ENCODE measurements at regions not wholly inside any gene's neighbourhood (a gene's known extent, or its start where the extent isn't known, plus 50 kb on each side); places are given as distances from the start of the nearest gene placed in this dataset.

DNA sequence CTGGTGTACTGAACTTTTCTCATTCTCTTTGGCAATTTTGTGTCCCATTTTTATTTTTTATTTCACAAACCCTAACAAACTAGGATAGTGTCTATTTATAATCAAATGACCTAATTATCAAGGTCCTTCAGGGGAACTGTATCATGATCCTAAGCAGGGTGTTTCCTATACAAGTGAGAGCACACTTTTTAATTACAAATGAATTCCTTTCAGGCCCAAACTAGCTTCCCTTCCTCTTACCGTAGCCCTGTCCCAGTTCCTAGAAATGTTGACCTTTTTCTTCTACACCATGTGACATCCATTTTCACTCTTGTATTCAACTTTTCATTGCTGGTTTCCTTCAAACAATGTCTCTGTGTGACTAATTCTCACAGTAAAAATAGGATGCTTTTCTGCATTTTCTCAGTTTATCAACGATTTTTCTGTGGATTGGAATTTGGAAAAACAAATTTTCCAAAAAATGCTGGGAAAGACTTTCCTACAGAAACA lies 411.4 kb downstream of the CCDC91 start:
- H3K4me3 ChIP-seq (ENCODE audit: low read depth, low read length): no peak overlapping the region
- TF ChIP-seq, protein P1, sequence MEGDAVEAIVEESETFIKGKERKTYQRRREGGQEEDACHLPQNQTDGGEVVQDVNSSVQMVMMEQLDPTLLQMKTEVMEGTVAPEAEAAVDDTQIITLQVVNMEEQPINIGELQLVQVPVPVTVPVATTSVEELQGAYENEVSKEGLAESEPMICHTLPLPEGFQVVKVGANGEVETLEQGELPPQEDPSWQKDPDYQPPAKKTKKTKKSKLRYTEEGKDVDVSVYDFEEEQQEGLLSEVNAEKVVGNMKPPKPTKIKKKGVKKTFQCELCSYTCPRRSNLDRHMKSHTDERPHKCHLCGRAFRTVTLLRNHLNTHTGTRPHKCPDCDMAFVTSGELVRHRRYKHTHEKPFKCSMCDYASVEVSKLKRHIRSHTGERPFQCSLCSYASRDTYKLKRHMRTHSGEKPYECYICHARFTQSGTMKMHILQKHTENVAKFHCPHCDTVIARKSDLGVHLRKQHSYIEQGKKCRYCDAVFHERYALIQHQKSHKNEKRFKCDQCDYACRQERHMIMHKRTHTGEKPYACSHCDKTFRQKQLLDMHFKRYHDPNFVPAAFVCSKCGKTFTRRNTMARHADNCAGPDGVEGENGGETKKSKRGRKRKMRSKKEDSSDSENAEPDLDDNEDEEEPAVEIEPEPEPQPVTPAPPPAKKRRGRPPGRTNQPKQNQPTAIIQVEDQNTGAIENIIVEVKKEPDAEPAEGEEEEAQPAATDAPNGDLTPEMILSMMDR (IDR thresholded peaks at IDR 0.05; ENCODE audit: low read depth, low read length): no peak
- no peak for DNase-seq (ENCODE audit: low read depth, low spot score)
- in situ Hi-C loops (cut with HindIII; ENCODE audit: low sequenced_read_pairs): no loop called here

DNA sequence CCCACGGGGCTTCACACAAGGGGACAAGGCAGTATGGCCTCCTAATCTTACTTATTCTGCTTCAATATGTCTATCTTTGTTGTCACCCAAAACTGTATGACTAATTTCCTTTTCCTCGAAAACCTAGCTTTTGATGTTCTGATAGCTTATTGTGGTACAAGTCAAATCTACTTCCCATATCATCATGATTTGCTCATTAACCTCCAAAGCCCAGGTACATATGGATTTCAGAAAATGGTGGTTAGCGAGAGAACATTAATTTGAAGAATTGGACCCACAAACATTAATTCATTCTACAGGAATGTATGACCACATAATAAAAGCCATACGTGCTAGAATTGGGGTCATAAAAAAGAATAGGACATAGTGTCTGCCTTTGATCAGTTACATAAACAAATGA lies 412.5 kb downstream of the CCDC91 start:
- in situ Hi-C loops (cut with HindIII; ENCODE audit: low sequenced_read_pairs): no loop called here
- no peak overlapping the region for H3K4me3 ChIP-seq (ENCODE audit: low read depth, low read length)
- TF ChIP-seq, protein P1 (IDR thresholded peaks at IDR 0.05; ENCODE audit: low read depth, low read length): no peak
- no peak for DNase-seq (ENCODE audit: low read depth, low spot score)

DNA sequence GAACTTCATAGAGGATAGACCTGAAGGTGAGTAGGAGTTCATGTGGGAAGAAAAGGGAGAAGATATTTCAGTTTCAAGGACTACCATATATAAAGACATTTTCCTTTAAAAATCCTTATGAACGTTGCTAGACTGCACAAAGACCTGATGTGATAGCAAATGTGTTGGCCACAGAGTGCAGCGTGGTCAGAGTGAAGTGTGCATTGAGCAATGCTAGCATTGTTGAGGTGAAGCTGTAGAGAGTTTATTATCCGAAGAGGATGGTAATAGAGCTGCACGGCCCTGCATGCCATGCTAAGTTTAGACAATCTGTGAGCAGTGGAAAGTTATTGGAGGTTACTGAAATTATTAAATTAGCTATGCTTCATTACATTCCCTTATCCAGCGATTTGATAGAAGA lies 413.0 kb downstream of the CCDC91 start:
- TF ChIP-seq, protein P1 (IDR thresholded peaks at IDR 0.05; ENCODE audit: low read depth, low read length): no peak
- H3K4me3 ChIP-seq (ENCODE audit: low read depth, low read length): no peak overlapping the region
- DNase-seq (ENCODE audit: low read depth, low spot score): no peak
- in situ Hi-C loops (cut with HindIII; ENCODE audit: low sequenced_read_pairs): no loop called here

DNA sequence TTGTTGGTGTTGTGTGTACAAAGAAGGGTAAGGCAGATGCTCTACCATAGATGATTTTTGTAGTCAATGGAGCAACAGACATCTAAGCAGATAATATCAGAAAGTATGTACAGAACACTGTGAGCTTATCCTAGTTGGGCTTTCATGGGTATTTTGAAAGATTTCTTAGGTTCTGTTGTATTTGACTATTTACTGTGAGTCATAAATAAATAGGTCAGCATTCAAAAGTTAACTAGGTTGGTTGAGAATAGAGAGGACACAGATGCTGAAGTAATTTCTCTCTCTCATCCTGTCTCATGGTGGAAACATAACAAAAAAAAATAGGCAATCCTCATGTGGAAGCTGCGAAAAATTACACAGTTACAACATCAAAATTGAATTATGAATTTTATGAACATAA lies 413.5 kb downstream of the CCDC91 start:
- no peak overlapping the region for H3K4me3 ChIP-seq (ENCODE audit: low read depth, low read length)
- DNase-seq (ENCODE audit: low read depth, low spot score): no peak
- TF ChIP-seq, protein P1 (IDR thresholded peaks at IDR 0.05; ENCODE audit: low read depth, low read length): no peak
- in situ Hi-C loops (cut with HindIII; ENCODE audit: low sequenced_read_pairs): no loop called here

DNA sequence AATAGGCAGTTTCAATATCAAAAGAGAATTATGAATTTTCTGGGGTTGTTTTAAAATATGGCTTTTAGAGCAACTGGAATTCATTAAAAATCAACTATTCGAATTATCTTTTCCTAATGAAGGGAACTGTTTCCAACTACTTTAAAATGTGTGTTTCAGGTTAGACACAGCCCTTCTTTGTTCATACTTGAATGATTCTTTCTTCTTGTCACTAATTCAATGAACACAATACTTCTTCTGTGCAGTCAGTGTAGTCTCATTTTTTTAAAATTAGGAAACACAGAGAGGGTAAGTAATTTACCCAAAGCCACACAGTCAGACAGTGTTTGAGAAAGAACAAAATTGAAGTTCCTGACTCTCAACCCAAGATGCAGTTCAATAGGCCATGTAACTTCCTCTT lies 414.0 kb downstream of the CCDC91 start:
- in situ Hi-C loops (cut with HindIII; ENCODE audit: low sequenced_read_pairs): no loop called here

DNA sequence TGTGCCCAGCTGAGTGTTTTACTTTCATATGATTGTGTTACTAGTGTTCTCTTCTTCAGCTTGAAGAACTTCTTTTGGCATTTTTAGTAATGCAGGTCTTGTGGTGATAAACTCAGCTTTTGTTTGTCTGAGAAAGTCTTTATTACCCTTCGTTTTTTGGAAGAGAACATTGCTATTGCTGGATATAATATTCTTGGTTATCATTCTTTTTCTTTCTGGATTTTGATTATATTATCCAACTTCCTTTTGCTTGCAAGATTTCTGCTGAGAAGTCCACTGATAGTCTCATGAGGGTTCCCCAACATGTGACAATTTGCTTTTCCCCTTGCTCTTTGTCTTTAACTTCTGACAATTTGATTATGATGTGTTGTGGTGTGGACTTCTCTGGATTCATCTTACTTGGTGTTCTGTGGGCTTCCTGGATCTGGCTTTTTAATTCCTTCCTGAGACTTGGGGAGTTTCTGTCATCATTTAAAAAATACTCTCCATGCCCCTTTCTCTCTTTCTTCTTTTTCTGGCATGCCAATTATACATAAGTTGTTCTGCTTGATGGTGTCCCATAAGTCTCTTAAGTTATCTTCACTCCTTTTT lies 416.8 kb downstream of the CCDC91 start:
- in situ Hi-C loops (cut with HindIII; ENCODE audit: low sequenced_read_pairs): no loop called here
- no peak overlapping the region for H3K4me3 ChIP-seq (ENCODE audit: low read depth, low read length)
- TF ChIP-seq, protein P1 (IDR thresholded peaks at IDR 0.05; ENCODE audit: low read depth, low read length): no peak
- no peak for DNase-seq (ENCODE audit: low read depth, low spot score)

More for the DNA sequence above, 414.0 kb downstream of the CCDC91 start:
- no peak for DNase-seq (ENCODE audit: low read depth, low spot score)
- no peak overlapping the region for H3K4me3 ChIP-seq (ENCODE audit: low read depth, low read length)
- TF ChIP-seq, protein P1 (IDR thresholded peaks at IDR 0.05; ENCODE audit: low read depth, low read length): no peak
